GM12865 (cell line): ENCODE measurements at regions not wholly inside any gene's neighbourhood (a gene's known extent, or its start where the extent isn't known, plus 50 kb on each side); places are given as distances from the start of the nearest gene placed in this dataset.

Experiments used
- DNase-seq: peaks from one replicate; pipeline ENCODE4 v3.0.0; 2010; ENCODE audit warnings: low read depth
- H3K4me3 ChIP-seq: 2 replicates; pipeline ENCODE4 v1.5.1; 2011; ENCODE audit warnings: mild to moderate bottlenecking, low read depth, low read length, control low read depth
- CTCF ChIP-seq: IDR thresholded peaks from 2 replicates; pipeline ENCODE4 v1.5.1; 2011; ENCODE audit warnings: low read length, control low read depth, low read depth, inconsistent platforms; ENCODE audit not compliant: insufficient read depth; ENCODE audit errors: missing control alignments

DNA sequence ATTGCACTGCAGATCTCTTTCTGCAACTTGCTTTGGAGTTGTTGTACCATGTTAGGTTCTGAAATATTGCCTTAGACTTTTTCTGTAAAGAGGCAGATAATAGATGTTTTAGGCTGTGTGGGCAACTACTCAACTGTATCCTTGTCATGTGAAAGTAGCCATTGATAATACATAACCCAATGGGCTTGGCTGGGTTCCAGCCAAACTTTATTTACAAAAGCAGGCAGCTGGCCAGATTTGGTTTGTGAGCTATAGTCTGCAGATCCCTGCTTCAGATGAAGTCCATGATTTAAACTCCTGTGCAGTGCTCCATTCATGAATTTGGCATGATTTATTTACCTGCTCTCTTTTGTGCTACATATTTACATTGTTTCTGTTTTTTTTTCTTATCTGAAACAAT lies 300.4 kb downstream of the IRX2 start:
- TF ChIP-seq CTCF, result no peak
- H3K4me3 ChIP-seq, result no peak overlapping the region
- DNase-seq, result no peak

GRCh38 chr5:2442496-2443354 lies 308.8 kb downstream of the IRX2 start:
- H3K4me3 ChIP-seq, result no peak overlapping the region
- DNase-seq, result no peak
- TF ChIP-seq CTCF, result no peak

- H3K4me3 ChIP-seq, result no peak overlapping the region
- no peak for DNase-seq
- no peak for TF ChIP-seq CTCF
These were observed 309.8 kb downstream of the IRX2 start for GRCh38 chr5:2441495-2442180.

- TF ChIP-seq CTCF, result no peak
- DNase-seq, result no peak
- H3K4me3 ChIP-seq, result no peak overlapping the region
These were observed 311.9 kb downstream of the IRX2 start for GRCh38 chr5:2439608-2440007.

DNA sequence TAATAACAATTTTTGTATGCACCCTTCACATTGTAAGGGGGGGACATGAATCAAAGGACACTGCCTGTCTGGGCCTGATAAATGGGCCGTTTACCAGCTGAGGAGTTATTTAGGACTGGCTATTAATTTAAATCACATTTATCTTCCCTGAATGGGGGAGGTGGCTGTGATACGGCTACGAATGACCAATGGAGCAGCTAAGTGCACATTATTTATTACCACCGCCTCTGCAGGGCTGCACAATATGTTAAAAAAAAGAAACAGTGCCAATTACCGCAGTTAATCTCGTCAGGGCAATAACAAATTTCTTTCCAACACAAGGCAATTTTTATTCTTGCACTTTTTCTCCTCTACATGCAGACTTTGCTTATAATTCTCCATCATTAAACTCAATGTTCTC lies 318.4 kb downstream of the IRX2 start:
- H3K4me3 ChIP-seq, result no peak overlapping the region
- TF ChIP-seq CTCF, result no peak
- no peak for DNase-seq

DNA sequence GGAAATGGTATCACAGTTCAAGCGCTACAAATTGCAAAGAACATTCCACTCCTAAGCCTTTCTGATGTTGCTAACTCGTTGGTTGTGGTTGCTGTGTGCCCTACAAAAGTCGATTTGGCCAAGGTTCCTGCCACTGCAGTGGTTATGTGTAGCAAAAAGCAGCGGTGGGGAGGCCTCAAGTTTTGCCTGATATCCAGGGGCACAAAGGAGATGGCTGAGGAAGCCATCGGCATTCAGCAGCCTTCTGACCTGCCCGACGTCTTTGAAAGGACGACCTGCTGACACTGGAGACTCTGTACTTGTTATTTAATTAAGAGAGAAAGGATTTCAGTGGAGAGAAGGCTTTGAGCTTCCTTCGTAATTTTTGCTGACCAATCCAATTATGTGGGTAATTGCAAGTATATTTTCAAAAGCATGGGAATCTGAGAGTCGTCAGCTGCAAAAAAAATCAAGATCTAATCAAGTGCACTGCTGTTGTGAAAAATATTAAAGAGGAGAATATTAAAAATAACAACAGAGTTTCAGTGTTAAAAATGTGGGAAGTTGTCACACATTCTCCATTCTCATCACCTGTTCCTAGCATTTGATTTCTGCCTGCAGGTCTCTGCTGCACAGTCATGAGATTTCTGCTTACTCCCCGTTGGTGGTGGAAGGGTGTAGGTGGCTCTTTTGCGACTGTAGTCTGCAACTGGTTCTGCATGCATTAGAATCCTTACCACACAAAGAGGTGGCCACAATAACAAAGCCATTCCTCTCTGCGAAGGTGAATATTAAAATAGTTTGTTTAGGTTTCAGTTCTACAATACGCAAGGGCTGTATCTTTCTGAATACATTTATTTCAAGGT lies 319.2 kb downstream of the IRX2 start:
- no peak for TF ChIP-seq CTCF
- no peak overlapping the region for H3K4me3 ChIP-seq
- DNase-seq, result no peak
